Fibroblast of the aortic adventitia (primary cell): ENCODE measurements at regions not wholly inside any gene's neighbourhood (a gene's known extent, or its start where the extent isn't known, plus 50 kb on each side); places are given as distances from the start of the nearest gene placed in this dataset.
"Not testable (repeated sequence)": the region's sequence is repeated elsewhere in the genome, so short reads cannot be mapped to it uniquely, and the experiment has no call there.

ENCODE experiments used
- DNase-seq: peaks from one replicate; pipeline ENCODE4 v3.0.0-alpha.2; 2010; ENCODE audit warnings: low read depth
- H3K4me3 ChIP-seq: 2 replicates; pipeline ENCODE4 v1.5.1; 2011; ENCODE audit warnings: low read depth, mild to moderate bottlenecking, control low read depth, low read length, moderate library complexity
- CTCF ChIP-seq: IDR thresholded peaks from 2 replicates; pipeline ENCODE4 v1.5.1; 2011; ENCODE audit warnings: mild to moderate bottlenecking, low read length, control low read depth, inconsistent platforms; ENCODE audit not compliant: insufficient read depth

GRCh38 chr2:105517814-105518705 is 119.2 kb upstream of the FHL2 start:
- DNase-seq, result peak; percentile 71
- TF ChIP-seq CTCF, result no peak
- no peak overlapping the region for H3K4me3 ChIP-seq

- TF ChIP-seq CTCF, result no peak
- no peak for DNase-seq
- no peak overlapping the region for H3K4me3 ChIP-seq
Observed at GRCh38 chr2:105515581-105516415, 116.9 kb upstream of the FHL2 start.

- no peak overlapping the region for H3K4me3 ChIP-seq
- DNase-seq, result no peak
- TF ChIP-seq CTCF, result no peak
Observed at GRCh38 chr2:105514576-105514975, 115.7 kb upstream of the FHL2 start.

GRCh38 chr2:105510761-105511528 is 112.1 kb upstream of the FHL2 start:
- DNase-seq, result peak; percentile 63
- no peak for TF ChIP-seq CTCF
- H3K4me3 ChIP-seq, result no peak overlapping the region

GRCh38 chr2:105509269-105510086 is 110.6 kb upstream of the FHL2 start:
- H3K4me3 ChIP-seq, result no peak overlapping the region
- TF ChIP-seq CTCF, result no peak
- no peak for DNase-seq

- DNase-seq, H3K4me3 ChIP-seq: not testable (repeated sequence)
Observed at GRCh38 chr2:105506860-105507259, 108.0 kb upstream of the FHL2 start.
